ENCODE measurements at regions not wholly inside any gene's neighbourhood (a gene's known extent, or its start where the extent isn't known, plus 50 kb on each side); places are given as distances from the start of the nearest gene placed in this dataset.

GRCh38 chr7:101739775-101740398, 77.5 kb upstream of the CUX1 start:
- Mint-ChIP-seq H3K4me1 (peaks cover 14% of the 10 kb centered on the region), H3K27me3 (ENCODE audit: insufficient read depth) (no peaks in the 10 kb centered on the region), H3K9me3 (no peaks in the 10 kb centered on the region), H3K4me3 (no peak overlapping the region), H3K27ac (no peak overlapping the region), H3K36me3 (ENCODE audit: low read depth) (no peaks in the 10 kb centered on the region)
- Histone ChIP-seq H3K4me1 (ENCODE audit: control insufficient read depth, insufficient read depth, low read length) (no peaks in the 10 kb centered on the region), H3K4me3 (ENCODE audit: low read length) (no peak overlapping the region), H3K36me3 (ENCODE audit: control insufficient read depth, insufficient read depth, low read length) (no peaks in the 10 kb centered on the region), H3K9ac (ENCODE audit: extremely low read depth, low read length, poor library complexity, severe bottlenecking) (no peak overlapping the region), H3K9me3 (ENCODE audit: control insufficient read depth, low read length) (no peaks in the 10 kb centered on the region), H3K27me3 (ENCODE audit: control insufficient read depth, insufficient read depth, low read length, poor library complexity, severe bottlenecking) (no peaks in the 10 kb centered on the region), H3K27ac (ENCODE audit: low read depth, low read length) (no peak overlapping the region)
- no peak for DNase-seq
- no peak for TF ChIP-seq CTCF (conservative IDR thresholded peaks at IDR 0.05)
- 92 to 93% methylated on average over 4 to 5 of the region's 5 CpGs for WGBS, 2 experiments (ENCODE audit: insufficient coverage in 1 of 2, insufficient read length in 1 of 2)

- Histone ChIP-seq H3K27ac (ENCODE audit: low read depth, low read length) (no peak overlapping the region), H3K9ac (ENCODE audit: extremely low read depth, low read length, poor library complexity, severe bottlenecking) (no peak overlapping the region), H3K9me3 (ENCODE audit: control insufficient read depth, low read length) (no peaks in the 10 kb centered on the region), H3K27me3 (ENCODE audit: control insufficient read depth, insufficient read depth, low read length, poor library complexity, severe bottlenecking) (no peaks in the 10 kb centered on the region), H3K4me3 (ENCODE audit: low read length) (no peak overlapping the region), H3K36me3 (ENCODE audit: control insufficient read depth, insufficient read depth, low read length) (no peaks in the 10 kb centered on the region), H3K4me1 (ENCODE audit: control insufficient read depth, insufficient read depth, low read length) (no peaks in the 10 kb centered on the region)
- no peak for DNase-seq
- H3K27me3 Mint-ChIP-seq (ENCODE audit: insufficient read depth): no peaks in the 10 kb centered on the region
- peaks cover 14% of the 10 kb centered on the region for H3K4me1 Mint-ChIP-seq
- no peak overlapping the region for H3K4me3 Mint-ChIP-seq
- peak overlapping the region; percentile 21 for H3K27ac Mint-ChIP-seq
- H3K36me3 Mint-ChIP-seq (ENCODE audit: low read depth): no peaks in the 10 kb centered on the region
- 88 to 93% methylated on average over 7 to 9 of the region's 9 CpGs for WGBS, 2 experiments (ENCODE audit: insufficient coverage in 1 of 2, insufficient read length in 1 of 2)
- no peaks in the 10 kb centered on the region for H3K9me3 Mint-ChIP-seq
- no peak for TF ChIP-seq CTCF (conservative IDR thresholded peaks at IDR 0.05)
These were observed 76.3 kb upstream of the CUX1 start for GRCh38 chr7:101740981-101741725.

- Mint-ChIP-seq H3K4me3 (peak overlapping the region; percentile 74), H3K4me1 (peaks cover 14% of the 10 kb centered on the region), H3K27me3 (ENCODE audit: insufficient read depth) (no peaks in the 10 kb centered on the region), H3K27ac (peak overlapping the region; percentile 78), H3K9me3 (no peaks in the 10 kb centered on the region), H3K36me3 (ENCODE audit: low read depth) (no peaks in the 10 kb centered on the region)
- Histone ChIP-seq H3K36me3 (ENCODE audit: control insufficient read depth, insufficient read depth, low read length) (no peaks in the 10 kb centered on the region), H3K27ac (ENCODE audit: low read depth, low read length) (no peak overlapping the region), H3K4me1 (ENCODE audit: control insufficient read depth, insufficient read depth, low read length) (no peaks in the 10 kb centered on the region), H3K9me3 (ENCODE audit: control insufficient read depth, low read length) (no peaks in the 10 kb centered on the region), H3K4me3 (ENCODE audit: low read length) (peak overlapping the region; percentile 77), H3K27me3 (ENCODE audit: control insufficient read depth, insufficient read depth, low read length, poor library complexity, severe bottlenecking) (no peaks in the 10 kb centered on the region), H3K9ac (ENCODE audit: extremely low read depth, low read length, poor library complexity, severe bottlenecking) (peak overlapping the region; percentile 44)
- WGBS, 2 experiments (ENCODE audit: insufficient coverage in 1 of 2, insufficient read length in 1 of 2): 3 to 5% methylated on average over 7 to 51 of the region's 60 CpGs
- peak; percentile 58 for TF ChIP-seq CTCF (conservative IDR thresholded peaks at IDR 0.05)
- peak; percentile 90 for DNase-seq
These were observed 74.0 kb upstream of the CUX1 start for GRCh38 chr7:101743241-101743994.

All from endodermal cell (in vitro differentiated cells).